Transverse colon (tissue), 4 donors: ENCODE measurements at regions not wholly inside any gene's neighbourhood (a gene's known extent, or its start where the extent isn't known, plus 50 kb on each side); places are given as distances from the start of the nearest gene placed in this dataset.

Experiments used
- DNase-seq: peaks from one replicate; pipeline ENCODE4 v3.0.0-alpha.2; 2019
- H3K27ac ChIP-seq, 4 donors: fragments of 200-600 bp; sonication (generic); 2 replicates each; pipeline ENCODE4 v1.5.1; 2016 to 2018; ENCODE audit warnings: inconsistent platforms in 4 of 4
- H3K27me3 ChIP-seq: fragments of 200-600 bp; sonication (generic); 2 replicates; pipeline ENCODE4 v1.5.1; 2017; ENCODE audit warnings: inconsistent platforms
- H3K36me3 ChIP-seq, 4 donors: fragments of 200-600 bp; sonication (generic); 2 replicates each; pipeline ENCODE4 v1.5.1; 2017 to 2019; ENCODE audit warnings: inconsistent platforms in 4 of 4
- H3K4me1 ChIP-seq, 4 donors: fragments of 200-600 bp; sonication (generic); 2 replicates each; pipeline ENCODE4 v1.5.1; 2017 to 2020; ENCODE audit warnings: inconsistent platforms in 4 of 4
- H3K4me3 ChIP-seq, 4 donors: fragments of 200-600 bp; sonication (generic); 1 replicate in 1 of 4; 2 replicates in 3 of 4; pipeline versions ENCODE4 v1.5.1 to v1.6.1; 2017 to 2019; ENCODE audit warnings: inconsistent platforms in 4 of 4
- H3K9me3 ChIP-seq, 2 donors: fragments of 200-600 bp; sonication (generic); 2 replicates each; pipeline ENCODE4 v1.5.1; 2017 to 2019; ENCODE audit warnings: inconsistent platforms in 2 of 2
- EP300 ChIP-seq: sonication (generic); formaldehyde crosslinking; IDR thresholded peaks from one replicate; pipeline ENCODE4 v1.6.1; 2017; ENCODE audit warnings: antibody characterized with exemption, low read depth
- POLR2A ChIP-seq: fragments of 450-650 bp; IDR thresholded peaks from one replicate; pipeline ENCODE4 v1.6.1; 2016; ENCODE audit warnings: antibody characterized with exemption, mild to moderate bottlenecking, moderate library complexity
- POLR2AphosphoS5 ChIP-seq, 3 donors: sonication (generic); formaldehyde crosslinking; IDR thresholded peaks; one replicate each; pipeline ENCODE4 v1.6.1; 2016; ENCODE audit warnings: antibody characterized with exemption in 3 of 3
- WGBS, 2 donors: methylation state at CpG; one replicate each; pipeline ENCODE4 v1.1.5; 2018; ENCODE audit warnings: low coverage in 1 of 2; 5-methylcytosine and 5-hydroxymethylcytosine counted together
- in situ Hi-C, 4 donors: fragments of 200-750 bp; cut with MboI; loops; one replicate each; pipeline versions ENCODE4 v1.15.0 to v1.15.1; 2017; ENCODE audit warnings: low sequenced_read_pairs in 3 of 4, low pct_ligation_motif_present in 1 of 4, low pct_unique_long_range_greater_than_20kb in 1 of 4
- intact Hi-C: fragments of 100-400 bp; cut with DNase I; formaldehyde crosslinking; loops from one replicate; pipeline ENCODE4 v1.15.1; 2023; ENCODE audit warnings: low total_unique reads
- TF ChIP-seq, protein P1 (sequence below), 5 experiments: fragments of 200-600 bp in 3 of 5; fragments of 450-650 bp in 2 of 5; sonication (generic) in 3 of 5; IDR thresholded peaks; 1 replicate in 2 of 5; 2 replicates in 3 of 5; pipeline ENCODE4 v1.5.1; 2016 to 2017; ENCODE audit warnings: antibody characterized with exemption in 5 of 5, inconsistent platforms in 3 of 5, mild to moderate bottlenecking in 2 of 5, moderate library complexity in 1 of 5

DNA sequence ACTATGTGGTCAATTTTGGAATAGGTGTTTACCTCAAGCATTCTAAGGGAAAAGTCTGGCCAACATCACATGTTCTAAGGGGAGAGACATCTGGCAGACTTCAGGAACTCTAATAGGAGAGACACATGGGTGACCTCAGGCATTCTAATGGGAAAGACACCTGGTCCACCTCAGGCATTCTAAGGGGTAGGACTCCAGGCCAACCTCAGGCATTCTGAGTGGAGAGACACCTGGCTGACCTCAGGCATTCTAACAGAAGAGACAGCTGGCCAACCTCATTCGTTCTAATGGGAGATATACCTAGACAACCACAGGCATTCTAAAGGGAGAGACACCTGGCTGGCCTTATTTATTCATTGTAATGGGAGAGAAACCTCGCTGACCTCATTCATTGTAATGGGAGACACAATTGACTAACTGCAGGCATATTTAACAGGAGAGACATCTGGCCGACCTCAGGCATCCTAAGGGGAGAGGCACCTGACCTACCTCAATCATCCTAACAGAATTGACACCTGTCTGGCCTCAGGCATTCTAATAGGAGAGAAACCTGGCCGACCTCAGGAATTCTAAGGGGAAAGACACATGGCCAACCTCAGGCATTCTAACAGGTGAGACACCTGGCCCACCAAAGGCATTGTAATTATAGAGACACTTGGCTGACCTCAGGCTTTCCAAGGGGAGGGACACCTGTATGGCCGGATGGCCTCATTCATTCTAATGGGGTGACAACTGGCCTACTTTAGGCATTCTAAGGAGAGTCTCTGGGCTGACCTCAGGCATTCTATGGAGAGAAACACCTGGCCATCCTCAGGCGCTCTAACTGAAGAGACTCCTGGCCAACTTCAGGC lies 1346.8 kb downstream of the UQCRFS1 start:
- H3K36me3 ChIP-seq = no peaks in the 10 kb centered on the region
- H3K4me3 ChIP-seq = no peak overlapping the region
- intact Hi-C loops = no loop called here
- no peak overlapping the region for H3K27ac ChIP-seq
- H3K9me3 ChIP-seq = peaks cover 13% of the 10 kb centered on the region in 2 donors
- TF ChIP-seq POLR2A (no peak), POLR2AphosphoS5 (IDR thresholded peaks at IDR 0.05) (no peak), EP300 (no peak)
- TF ChIP-seq, protein P1, sequence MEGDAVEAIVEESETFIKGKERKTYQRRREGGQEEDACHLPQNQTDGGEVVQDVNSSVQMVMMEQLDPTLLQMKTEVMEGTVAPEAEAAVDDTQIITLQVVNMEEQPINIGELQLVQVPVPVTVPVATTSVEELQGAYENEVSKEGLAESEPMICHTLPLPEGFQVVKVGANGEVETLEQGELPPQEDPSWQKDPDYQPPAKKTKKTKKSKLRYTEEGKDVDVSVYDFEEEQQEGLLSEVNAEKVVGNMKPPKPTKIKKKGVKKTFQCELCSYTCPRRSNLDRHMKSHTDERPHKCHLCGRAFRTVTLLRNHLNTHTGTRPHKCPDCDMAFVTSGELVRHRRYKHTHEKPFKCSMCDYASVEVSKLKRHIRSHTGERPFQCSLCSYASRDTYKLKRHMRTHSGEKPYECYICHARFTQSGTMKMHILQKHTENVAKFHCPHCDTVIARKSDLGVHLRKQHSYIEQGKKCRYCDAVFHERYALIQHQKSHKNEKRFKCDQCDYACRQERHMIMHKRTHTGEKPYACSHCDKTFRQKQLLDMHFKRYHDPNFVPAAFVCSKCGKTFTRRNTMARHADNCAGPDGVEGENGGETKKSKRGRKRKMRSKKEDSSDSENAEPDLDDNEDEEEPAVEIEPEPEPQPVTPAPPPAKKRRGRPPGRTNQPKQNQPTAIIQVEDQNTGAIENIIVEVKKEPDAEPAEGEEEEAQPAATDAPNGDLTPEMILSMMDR (IDR thresholded peaks at IDR 0.05) = no peak
- no peaks in the 10 kb centered on the region for H3K27me3 ChIP-seq
- H3K4me1 ChIP-seq = no peaks in the 10 kb centered on the region
- WGBS, 2 donors = 69% methylated on average over 2 to 6 of the region's 6 CpGs
- DNase-seq = no peak
- in situ Hi-C loops = no loop called here

DNA sequence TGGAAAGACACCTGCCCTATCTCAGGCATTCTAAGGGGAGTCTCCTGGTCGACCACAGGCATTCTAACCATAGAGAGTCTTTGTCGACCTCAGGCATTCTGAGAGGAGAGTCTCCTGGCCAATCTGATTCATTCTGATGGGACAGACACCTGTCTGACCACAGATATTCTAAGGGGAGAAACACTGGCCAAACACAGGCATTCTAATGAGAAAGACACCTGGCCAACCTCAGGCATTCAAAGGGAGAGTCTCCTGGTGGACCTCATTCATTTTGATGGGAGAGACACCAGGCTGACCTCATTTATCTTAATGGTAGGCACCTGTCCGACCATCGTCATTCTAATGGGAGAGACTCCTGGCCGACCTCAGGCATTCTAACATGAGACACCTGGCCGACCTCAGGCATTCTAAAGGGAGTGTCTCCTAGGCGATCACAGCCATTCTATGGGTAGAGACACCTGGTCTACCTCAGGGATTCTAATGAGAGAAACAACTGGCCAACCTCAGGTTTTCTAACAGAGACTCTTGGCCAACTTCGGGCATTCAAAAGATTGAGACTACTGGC lies 1351.5 kb downstream of the UQCRFS1 start:
- H3K9me3 ChIP-seq = peaks cover 25 to 35% of the 10 kb centered on the region in 2 donors
- TF ChIP-seq POLR2AphosphoS5 (IDR thresholded peaks at IDR 0.05) (no peak), EP300 (no peak), POLR2A (no peak)
- TF ChIP-seq, protein P1 (IDR thresholded peaks at IDR 0.05) = no peak
- no peaks in the 10 kb centered on the region for H3K36me3 ChIP-seq
- no peak for DNase-seq
- intact Hi-C loops (no loop called here), in situ Hi-C loops (no loop called here)
- 75 to 100% methylated on average over 2 to 8 of the region's 8 CpGs for WGBS, 2 donors
- H3K27ac ChIP-seq = no peak overlapping the region
- no peak overlapping the region for H3K4me3 ChIP-seq
- H3K4me1 ChIP-seq = no peaks in the 10 kb centered on the region
- H3K27me3 ChIP-seq = no peaks in the 10 kb centered on the region

DNA sequence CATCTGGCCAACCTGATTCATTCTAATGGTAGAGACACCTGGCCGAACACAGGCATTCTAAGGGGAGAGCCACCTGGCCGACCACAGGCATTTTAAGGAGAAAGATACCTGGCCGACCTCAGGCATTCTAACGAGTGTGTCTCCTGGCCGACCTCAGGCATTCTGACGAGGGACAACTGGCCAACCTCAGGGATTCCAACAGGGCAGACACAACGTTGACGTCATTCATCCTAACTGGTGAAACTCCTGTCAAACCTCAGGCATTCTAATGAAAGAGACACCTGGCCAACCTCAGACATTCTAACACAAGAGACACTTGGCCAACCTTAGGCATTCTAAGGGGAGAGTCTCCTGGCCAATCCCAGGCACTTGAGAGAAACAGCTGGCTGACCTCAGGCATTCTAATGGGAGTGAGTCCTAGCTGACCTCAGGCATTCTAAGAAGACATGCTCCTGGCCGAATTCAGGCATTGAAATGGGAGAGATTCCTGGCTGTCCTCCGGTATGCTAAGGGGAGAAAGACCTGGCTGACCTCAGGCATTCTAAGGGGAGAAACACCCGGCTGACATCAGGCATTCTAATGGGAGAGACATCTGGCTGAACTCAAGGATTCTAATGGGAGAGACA lies 1352.5 kb downstream of the UQCRFS1 start:
- H3K9me3 ChIP-seq = peaks cover 26 to 30% of the 10 kb centered on the region in 2 donors

DNA sequence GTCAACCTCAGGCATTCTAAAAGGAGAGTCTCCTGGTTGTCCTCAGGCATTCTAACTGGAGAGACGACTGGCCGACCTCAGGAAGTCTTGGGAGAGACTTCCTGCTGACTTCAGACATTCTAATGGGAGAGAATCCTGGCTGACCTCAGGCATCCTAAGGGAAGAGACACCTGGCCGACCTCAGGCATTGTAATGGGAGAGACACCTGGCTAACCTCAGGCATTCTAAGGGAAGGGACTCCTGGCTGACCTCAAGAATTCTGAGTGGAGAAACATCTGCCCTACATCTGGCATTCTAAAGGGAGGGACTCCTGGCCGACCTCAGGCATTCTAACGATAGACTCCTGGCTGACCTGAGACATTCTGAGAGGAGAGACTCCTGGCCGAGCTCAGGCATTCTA lies 1353.3 kb downstream of the UQCRFS1 start:
- Histone ChIP-seq H3K36me3 (no peaks in the 10 kb centered on the region), H3K27ac (no peak overlapping the region), H3K4me3 (no peak overlapping the region), H3K27me3 (no peaks in the 10 kb centered on the region), H3K4me1 (no peaks in the 10 kb centered on the region), H3K9me3 (peaks cover 30 to 31% of the 10 kb centered on the region in 2 donors)
- in situ Hi-C loops (no loop called here), intact Hi-C loops (no loop called here)
- no peak for TF ChIP-seq POLR2AphosphoS5 (IDR thresholded peaks at IDR 0.05)
- TF ChIP-seq POLR2A = no peak
- TF ChIP-seq EP300 = no peak
- TF ChIP-seq, protein P1 (IDR thresholded peaks at IDR 0.05) = no peak
- DNase-seq = no peak
- WGBS, 2 donors = 83% methylated on average over 6 of the region's 6 CpGs; no CpG with 5 or more reads in 1 of the 2 donors

More for the DNA sequence above, 1352.5 kb downstream of the UQCRFS1 start:
- Histone ChIP-seq H3K36me3 (no peaks in the 10 kb centered on the region), H3K4me1 (no peaks in the 10 kb centered on the region), H3K27me3 (no peaks in the 10 kb centered on the region), H3K27ac (no peak overlapping the region), H3K4me3 (no peak overlapping the region)
- in situ Hi-C loops (no loop called here), intact Hi-C loops (no loop called here)
- WGBS, 2 donors = 92% methylated on average over 11 of the region's 11 CpGs; no CpG with 5 or more reads in 1 of the 2 donors
- DNase-seq = no peak
- no peak for TF ChIP-seq POLR2AphosphoS5 (IDR thresholded peaks at IDR 0.05)
- no peak for TF ChIP-seq POLR2A
- TF ChIP-seq, protein P1 (IDR thresholded peaks at IDR 0.05) = no peak
- no peak for TF ChIP-seq EP300
